Kidney capillary endothelial cell (primary cell): ENCODE measurements at regions not wholly inside any gene's neighbourhood (a gene's known extent, or its start where the extent isn't known, plus 50 kb on each side); places are given as distances from the start of the nearest gene placed in this dataset.
"Not testable (repeated sequence)": the region's sequence is repeated elsewhere in the genome, so short reads cannot be mapped to it uniquely, and the experiment has no call there.

Experiments
- DNase-seq: peaks from one replicate; pipeline ENCODE4 v3.0.0-alpha.2; 2018; ENCODE audit warnings: low spot score

DNA sequence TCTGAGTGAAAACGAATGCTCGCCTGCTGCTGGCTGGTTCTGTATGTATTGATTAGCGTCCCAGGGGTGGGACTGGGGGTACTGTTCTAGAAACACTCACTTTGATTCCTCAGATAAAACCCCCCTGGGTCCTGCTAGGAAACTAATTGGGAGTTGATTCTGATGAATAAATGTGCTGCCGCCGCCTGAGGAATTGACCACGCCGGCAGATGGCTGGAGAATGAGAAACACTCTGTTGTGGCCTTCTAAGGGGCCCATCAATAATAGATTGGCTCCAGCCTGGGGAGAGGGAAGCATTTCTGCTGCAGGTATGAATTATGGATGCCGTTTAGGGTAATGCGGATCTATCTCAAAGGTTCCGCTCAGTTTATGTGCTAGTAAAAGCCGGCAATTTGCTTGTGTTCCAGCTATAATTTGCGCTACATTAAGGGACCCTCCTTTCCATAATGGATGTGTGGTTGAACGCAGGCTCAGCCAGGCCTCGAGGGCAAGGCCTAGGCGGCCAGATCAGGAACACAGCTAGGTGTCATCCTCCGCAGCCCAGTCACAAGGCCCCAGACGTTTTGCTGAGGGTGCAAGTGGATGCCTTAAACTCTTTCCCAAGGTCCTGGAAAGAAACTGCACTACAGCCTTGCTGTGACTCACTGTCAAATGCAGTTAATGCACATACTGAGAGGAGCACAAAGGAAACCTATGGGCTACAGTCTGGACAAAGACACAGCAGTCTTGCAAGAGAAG is 132.2 kb upstream of the HS3ST2 start:
- no peak for DNase-seq

DNA sequence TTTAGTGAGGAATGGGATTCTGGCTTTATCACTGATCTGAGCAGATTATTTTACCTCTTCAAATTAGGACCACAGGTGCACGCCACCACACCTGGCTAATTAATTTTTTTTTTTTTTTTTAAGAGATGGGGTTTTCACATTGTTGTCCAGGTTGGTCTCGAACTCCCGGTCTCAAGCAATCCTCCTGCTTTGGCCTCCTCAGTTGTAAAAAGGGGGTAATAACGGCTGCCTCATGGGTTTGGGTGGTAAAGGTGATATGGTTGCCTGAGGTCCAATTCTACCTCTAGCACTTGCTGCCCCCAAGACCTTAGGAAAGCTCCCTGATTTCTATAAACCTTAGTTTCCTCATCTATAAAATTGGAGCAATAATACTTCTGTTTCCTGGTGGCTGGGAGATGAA is 130.7 kb upstream of the HS3ST2 start:
- no peak for DNase-seq

DNA sequence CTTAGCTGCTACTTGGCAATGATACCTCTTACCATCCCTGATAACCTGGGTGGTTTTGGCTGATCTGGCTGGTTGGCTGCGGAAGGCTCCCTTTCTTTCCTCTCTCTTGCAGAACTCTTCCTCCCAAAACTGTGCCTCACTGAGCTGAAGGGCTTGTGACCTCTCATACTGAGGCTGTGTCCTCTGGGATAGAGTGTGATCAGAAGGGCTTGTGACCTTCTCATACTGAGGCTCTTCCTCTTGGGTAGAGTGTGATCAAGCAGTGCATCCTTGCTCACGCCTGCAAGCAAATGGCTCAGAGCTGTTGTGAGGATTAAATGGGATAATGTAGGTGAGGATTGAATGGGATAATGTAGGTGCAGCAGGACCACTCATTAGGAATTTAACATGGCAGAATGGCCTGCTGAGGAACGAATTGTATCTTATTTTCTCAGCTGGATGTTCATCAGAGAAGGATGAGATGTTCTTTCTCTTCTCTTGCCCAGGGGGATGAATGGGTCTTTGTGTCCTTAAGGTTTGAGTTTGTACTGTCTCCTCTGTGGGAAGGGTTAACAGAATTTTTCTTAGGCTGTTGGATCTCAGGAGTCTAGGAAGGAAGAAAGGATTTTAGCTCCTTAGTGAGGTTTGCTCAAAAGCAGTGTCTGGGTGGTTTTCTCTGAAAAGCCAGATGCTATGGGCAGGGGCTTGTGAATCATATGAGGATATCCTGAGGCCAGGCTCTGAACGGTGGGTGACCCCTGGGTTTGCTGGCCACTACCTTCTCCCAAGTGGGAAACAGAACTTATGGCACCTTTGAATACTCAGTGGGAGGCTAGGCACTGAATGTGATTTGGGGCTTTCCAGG is 130.0 kb upstream of the HS3ST2 start:
- no peak for DNase-seq

DNA sequence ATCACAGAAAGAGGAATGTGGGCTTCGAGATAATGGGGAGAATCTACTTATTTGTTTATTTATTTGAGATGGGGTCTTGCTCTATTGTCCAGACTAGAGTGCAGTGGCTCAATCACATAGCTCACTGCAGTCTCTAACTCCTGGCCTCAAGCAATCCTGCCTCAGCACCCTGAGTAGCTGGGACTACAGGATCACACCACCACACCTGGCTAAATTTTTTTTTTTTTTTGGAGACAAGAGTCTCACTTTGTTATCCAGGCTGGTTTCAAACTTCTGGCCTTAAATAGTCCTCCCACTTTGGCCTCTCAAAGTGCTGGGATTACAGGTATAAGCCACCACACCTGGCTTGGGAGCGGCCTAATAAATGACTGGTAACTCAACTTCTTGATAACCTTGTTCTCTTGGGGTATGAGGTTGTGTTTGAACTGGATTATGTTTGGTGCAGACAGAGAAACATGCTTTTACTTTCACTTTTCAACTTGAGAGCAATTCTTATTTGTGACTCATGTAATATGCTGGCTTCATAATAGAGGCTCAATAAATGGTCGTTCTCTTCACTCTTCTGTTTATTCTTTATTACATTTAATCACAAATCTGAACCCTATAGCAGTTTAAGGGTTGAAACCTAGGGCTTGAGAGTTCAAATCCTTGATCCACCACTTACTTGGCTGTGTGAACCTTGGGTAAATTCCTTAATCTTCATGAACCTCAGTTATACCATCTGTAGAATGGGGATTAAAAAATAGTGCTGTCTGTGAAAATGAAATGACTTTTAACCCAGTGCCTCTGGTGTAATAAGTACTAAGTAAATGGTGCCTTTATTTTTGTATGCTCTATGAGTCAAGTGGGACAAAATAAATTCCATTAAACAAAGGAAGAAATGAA is 129.1 kb upstream of the HS3ST2 start:
- no peak for DNase-seq

DNA sequence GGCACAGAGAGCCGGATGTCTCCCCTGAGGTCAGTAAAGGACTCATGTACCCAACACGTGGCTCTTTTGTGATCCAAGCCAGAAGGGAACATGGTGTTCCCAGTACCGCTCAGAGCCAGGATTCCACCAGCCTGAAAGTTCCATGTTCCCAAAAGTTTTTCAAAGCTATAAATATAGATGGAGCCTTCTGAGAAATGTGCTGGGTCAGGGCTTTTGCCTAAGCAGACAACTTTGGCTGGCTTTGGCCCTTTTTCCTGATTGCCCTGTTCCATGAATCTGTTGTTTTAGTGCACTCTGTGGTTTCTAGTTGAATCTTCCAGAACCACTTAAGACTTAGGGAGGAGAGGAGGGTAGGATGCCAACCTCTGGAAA is 128.5 kb upstream of the HS3ST2 start:
- no peak for DNase-seq

DNA sequence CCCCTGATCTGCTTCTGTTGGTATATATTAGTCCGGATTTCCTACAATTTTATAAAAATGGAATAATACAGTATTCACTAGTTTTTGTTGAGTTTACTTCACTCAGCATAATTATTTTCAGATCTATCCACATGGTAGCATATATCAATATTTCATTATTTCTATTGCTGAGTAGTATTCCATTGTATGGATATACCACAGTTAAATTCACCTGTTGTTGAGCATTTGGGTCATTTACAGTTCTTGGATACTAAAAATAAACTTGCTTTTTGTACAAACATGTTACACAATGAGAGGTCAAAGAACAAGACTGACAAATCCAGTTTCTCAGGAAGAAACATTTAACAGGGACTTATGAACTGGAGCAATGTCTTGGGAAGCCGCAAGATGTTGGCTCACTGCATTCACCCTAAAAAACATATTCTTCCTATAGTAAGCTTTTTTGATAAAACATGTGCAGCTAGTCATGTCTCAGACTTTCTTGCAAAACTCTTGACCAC is 126.9 kb upstream of the HS3ST2 start:
- no peak for DNase-seq

DNA sequence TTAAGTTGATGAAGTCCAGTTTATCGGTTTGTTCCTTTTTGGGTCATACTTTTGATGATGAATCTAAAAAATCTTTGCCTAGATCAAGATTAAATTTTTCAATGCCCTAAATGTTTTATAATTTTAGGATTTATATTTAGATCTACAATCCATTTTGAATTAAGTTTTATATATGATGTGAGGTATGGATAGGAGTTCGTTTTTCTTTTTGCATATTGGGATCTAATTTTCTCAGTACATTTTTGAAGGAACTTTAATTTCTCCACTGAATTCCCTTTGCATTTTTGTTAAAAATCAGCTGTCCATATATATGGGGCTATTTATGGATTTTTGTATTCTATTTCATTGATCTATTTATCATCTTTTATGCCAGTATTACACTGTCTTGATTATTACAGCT is 125.5 kb upstream of the HS3ST2 start:
- no peak for DNase-seq

GRCh38 chr16:22688930-22689329 is 125.0 kb upstream of the HS3ST2 start:
- DNase-seq, result no peak

DNA sequence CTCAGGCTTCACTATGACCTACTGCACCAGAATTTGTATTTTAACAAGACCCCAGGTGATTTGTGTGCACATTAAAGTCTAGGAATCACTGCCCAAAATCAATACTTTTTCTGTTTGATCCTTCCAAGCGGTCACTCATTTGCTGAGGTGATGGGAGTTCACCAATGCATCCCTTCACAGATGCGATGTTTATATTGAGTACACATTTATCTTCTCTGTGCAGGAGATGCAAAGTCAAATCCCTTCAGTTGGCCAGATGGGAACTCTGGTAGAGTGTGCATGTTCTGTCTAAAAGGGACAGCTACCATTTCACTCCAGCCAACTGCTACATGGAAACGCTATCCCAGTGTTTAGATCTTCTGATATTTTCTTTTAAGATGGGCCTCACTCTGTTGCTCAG is 122.6 kb upstream of the HS3ST2 start:
- DNase-seq, result no peak

- no peak for DNase-seq
Observed at GRCh38 chr16:22692034-22692433, 121.9 kb upstream of the HS3ST2 start.

DNA sequence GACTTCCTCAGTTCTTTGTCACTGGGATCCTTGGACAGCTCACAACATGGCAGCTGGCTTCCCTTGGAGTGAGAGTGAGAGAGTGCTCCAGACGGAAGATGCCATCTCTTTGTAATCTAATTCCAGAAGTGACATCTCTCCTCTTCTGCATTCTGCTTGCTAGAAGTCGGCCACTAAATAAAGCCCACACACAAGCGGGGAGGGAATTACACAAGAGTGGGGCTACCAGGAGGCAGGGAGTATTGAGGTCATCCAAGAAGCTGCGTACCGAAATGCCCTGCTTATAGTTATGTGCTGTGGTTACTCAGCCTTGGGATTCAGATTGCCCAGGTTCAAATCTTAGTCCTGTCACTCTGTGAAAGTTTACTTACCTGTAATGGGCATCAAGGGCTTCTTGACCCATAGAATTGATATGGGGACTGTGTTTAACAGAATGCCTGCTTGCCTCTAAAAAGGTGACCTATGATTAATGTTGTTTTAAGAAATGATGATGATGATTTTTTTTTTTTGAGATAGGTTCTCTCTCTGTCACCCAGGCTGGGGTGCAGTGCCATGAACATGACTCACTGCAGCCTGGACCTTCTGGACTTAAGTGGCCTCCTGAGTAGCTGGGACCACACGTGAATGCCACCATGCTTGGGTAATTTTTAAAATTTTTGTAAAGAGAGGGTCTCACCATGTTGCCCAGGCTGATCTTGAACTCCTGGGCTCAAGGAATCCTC is 120.9 kb upstream of the HS3ST2 start:
- DNase-seq, result no peak

GRCh38 chr16:22693638-22694340 is 120.2 kb upstream of the HS3ST2 start:
- no peak for DNase-seq

- no peak for DNase-seq
Observed at GRCh38 chr16:22694887-22695382, 119.0 kb upstream of the HS3ST2 start.

DNA sequence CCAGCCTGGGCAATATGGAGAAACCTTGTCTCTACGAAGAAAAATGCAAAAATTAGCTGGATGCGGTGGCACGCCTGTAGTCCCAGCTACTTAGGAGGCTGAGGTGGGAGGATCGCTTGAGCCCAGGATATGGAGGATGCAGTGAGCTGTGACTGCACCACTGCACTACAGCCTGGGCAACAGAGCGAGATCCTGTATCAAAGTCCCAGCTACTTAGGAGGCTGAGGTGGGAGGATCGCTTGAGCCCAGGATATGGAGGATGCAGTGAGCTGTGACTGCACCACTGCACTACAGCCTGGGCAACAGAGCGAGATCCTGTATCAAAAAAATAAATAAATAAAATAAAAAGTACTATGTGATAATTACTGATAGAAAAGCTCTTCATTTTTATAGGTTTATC is 118.2 kb upstream of the HS3ST2 start:
- DNase-seq, result not testable (repeated sequence)

DNA sequence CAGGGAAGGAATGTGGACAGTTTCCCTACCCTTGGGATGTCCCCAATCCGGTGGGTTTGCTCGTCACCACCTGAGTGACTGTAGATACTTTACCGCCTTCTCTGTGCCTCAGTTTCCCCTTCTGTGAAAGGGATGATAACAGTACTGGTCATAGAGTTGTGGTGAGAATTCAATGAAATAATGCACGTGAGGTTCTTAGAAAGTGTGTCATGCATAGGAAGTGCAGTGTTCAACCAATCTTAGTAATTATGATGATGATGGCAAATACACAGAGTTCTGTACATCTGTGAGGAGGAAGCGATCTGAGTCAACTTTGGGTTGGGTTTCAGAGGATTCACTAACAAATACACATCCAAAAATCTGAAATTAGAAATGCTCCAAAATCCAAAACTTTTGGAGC is 114.6 kb upstream of the HS3ST2 start:
- DNase-seq, result no peak

- no peak for DNase-seq
Observed at GRCh38 chr16:22705799-22706198, 108.2 kb upstream of the HS3ST2 start.

DNA sequence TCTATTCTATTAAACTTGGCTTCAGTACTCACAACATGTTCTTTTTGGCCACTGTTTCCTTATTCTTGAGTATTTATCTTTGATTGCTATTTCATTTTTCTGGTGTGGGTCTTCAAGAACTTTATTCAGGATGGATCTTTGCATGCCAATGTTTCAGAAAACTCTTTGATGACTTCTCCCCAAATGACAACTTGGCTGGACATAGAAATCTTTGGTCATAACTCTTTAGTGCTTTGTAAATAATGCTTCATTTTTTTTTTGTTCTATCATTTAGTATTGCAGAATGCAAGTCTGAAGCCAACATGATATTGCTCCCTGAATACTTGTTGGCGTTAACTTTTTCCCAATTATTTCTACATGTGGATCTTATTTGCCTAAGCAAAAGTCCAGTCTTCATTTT is 103.6 kb upstream of the HS3ST2 start:
- DNase-seq, result no peak

- DNase-seq, result no peak
Observed at GRCh38 chr16:22711847-22712246, 102.1 kb upstream of the HS3ST2 start.

DNA sequence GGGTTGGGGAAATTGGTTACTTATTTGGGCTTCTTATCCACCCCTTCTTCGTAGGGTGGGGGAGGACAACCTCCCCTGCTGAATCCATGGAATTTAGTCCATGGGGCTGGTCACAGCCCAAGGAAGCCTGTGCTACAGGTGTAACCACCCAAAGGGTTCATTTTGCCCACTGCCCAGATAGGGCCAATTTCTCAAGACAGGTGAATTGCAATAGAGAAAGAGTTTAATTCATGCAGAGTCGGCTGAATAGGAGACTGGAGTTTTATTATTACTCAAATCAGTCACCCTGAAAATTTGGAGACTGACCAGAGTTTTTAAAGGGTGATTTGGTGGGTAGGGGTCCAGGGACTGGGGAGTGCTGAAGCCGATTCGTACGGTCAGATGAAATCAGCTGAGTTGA is 101.5 kb upstream of the HS3ST2 start:
- DNase-seq, result no peak

DNA sequence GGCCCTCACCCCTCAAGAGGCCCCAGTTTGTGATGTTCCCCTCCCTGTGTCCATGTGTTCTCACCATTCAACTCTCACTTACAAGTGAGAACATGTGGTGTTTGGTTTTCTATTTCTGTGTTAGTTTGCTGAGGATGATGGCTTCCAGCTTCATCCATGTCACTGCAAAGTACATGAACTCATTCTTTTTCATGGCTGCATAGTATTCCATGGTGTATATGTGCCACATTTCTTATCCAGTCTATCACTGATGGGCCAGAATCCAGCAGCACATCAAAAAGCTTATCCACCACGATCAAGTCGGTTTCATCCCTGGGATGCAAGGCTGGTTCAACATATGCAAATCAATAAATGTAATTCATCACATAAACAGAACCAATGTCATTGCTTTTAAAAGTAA is 95.4 kb upstream of the HS3ST2 start:
- not testable (repeated sequence) for DNase-seq

- DNase-seq, result no peak
Observed at GRCh38 chr16:22719945-22720344, 94.0 kb upstream of the HS3ST2 start.
